Thyroid gland (tissue), 4 donors: ENCODE measurements at regions not wholly inside any gene's neighbourhood (a gene's known extent, or its start where the extent isn't known, plus 50 kb on each side); places are given as distances from the start of the nearest gene placed in this dataset.

Experiments
- POLR2A ChIP-seq, 2 donors: fragments of 450-650 bp; IDR thresholded peaks; one replicate each; pipeline ENCODE4 v1.6.1; 2017; ENCODE audit warnings: antibody characterized with exemption in 2 of 2, mild to moderate bottlenecking in 2 of 2, moderate library complexity in 1 of 2
- TF ChIP-seq, protein P1 (sequence below), 6 experiments: fragments of 200-600 bp in 3 of 6; fragments of 450-650 bp in 3 of 6; sonication (generic) in 3 of 6; IDR thresholded peaks; one replicate each; pipeline ENCODE4 v1.5.1; 2016 to 2019; ENCODE audit warnings: antibody characterized with exemption in 6 of 6, mild to moderate bottlenecking in 2 of 6, inconsistent platforms in 1 of 6, moderate library complexity in 1 of 6

DNA sequence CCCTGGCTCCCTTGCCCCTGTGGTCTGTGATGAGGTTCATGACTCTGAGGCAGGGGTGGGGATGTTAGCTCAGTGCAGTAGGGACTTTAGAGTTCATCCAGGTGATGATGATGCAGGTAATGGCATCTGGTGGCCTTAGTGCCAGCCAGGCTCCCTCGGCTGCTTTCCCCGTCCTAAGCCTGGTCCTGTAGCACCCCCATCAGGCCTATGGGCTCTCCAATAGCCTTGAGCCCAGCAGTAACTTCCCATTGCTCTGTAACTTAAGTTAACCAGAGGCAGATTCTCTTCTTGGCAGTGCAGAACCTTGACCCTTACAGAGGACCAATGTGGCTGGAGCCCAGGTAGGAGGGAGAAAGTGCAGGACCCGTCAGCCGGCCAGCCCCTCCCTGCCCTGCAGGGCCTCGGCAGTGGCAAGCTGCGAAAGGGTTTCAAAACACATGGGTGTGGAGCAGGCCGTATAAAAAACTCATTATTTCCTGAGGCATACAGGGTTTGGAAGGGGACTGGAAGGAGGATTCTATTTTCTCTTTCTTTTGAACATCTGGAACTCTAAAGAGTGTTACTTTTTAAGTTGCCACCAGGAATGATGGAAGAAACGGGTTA lies 406.9 kb downstream of the CDH26 start:
- TF ChIP-seq, protein P1, sequence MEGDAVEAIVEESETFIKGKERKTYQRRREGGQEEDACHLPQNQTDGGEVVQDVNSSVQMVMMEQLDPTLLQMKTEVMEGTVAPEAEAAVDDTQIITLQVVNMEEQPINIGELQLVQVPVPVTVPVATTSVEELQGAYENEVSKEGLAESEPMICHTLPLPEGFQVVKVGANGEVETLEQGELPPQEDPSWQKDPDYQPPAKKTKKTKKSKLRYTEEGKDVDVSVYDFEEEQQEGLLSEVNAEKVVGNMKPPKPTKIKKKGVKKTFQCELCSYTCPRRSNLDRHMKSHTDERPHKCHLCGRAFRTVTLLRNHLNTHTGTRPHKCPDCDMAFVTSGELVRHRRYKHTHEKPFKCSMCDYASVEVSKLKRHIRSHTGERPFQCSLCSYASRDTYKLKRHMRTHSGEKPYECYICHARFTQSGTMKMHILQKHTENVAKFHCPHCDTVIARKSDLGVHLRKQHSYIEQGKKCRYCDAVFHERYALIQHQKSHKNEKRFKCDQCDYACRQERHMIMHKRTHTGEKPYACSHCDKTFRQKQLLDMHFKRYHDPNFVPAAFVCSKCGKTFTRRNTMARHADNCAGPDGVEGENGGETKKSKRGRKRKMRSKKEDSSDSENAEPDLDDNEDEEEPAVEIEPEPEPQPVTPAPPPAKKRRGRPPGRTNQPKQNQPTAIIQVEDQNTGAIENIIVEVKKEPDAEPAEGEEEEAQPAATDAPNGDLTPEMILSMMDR (IDR thresholded peaks at IDR 0.05): peak in 1 of 6 experiments; percentile 7
- TF ChIP-seq POLR2A (IDR thresholded peaks at IDR 0.05): no peak
